ENCODE measurements at regions not wholly inside any gene's neighbourhood (a gene's known extent, or its start where the extent isn't known, plus 50 kb on each side); places are given as distances from the start of the nearest gene placed in this dataset.

- in situ Hi-C loops (cut with MboI; ENCODE audit: low sequenced_read_pairs), result no loop called here
Observed at GRCh38 chr5:144581044-144581443, 410.4 kb downstream of the KCTD16 start.

DNA sequence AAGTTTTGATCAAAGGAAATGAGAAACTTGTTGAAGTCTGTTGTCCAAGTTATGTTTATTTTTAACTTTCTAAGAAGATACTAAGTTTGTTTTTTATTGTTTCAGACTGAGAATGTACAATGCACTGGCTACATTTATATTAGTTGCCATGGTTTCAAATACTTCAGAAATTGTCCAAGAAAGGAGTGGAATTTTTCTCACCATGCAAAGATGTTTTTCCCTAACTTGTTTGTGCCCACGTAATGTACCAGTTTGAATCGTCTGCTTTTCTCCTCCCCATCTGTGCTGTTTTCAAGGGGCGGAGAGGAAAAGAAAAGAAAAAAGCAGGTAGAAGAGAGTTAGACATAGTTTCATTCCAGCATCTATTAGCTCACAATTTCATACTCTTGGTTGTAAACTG is 407.0 kb downstream of the KCTD16 start:
- in situ Hi-C loops (cut with MboI; ENCODE audit: low sequenced_read_pairs), result no loop called here

DNA sequence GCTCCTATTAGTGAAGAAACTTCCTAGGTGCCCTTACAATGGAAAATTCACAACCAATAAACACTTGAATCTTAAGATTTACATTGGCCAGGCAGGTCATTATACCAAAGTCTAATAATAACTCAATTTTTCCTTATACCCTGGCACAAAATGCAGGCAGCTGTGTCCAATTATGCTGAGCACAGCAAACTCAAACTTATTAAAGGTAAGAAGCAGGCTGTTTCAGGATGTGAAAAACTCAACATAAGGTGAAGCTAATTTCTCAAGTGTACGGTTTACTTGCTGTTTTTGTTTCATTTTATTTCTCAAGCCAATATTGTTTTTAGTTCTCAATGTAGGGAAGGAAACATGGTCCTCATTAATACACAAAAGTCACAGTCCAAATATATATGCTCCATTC is 405.1 kb downstream of the KCTD16 start:
- in situ Hi-C loops (cut with MboI; ENCODE audit: low sequenced_read_pairs), result no loop called here

- in situ Hi-C loops (cut with MboI; ENCODE audit: low sequenced_read_pairs), result no loop called here
Observed at GRCh38 chr5:144567421-144567780, 396.7 kb downstream of the KCTD16 start.

GRCh38 chr5:144566747-144567420 is 396.2 kb downstream of the KCTD16 start:
- in situ Hi-C loops (cut with MboI; ENCODE audit: low sequenced_read_pairs), result no loop called here

- in situ Hi-C loops (cut with MboI; ENCODE audit: low sequenced_read_pairs), result no loop called here
Observed at GRCh38 chr5:144549580-144549979, 378.9 kb downstream of the KCTD16 start.

DNA sequence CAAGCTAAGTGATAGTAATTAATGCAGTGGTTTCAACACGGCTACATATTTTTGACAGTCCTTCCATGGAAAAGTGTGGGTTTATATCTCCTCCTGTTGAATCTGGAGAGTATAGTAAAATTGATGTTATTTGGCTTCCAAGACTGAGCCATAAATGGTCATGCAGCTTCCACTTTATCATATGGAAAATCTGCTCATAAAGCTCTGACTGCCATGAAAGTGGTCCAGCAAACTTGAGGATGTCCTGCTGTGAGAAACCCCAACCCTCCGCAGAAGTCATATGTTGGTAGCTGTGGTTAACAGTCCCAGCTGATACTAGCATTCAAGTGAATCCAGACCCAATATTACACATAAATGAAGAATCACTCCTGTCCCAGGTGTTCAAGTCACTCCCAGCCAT is 378.3 kb downstream of the KCTD16 start:
- in situ Hi-C loops (cut with MboI; ENCODE audit: low sequenced_read_pairs), result no loop called here

GRCh38 chr5:144547098-144547499 is 376.4 kb downstream of the KCTD16 start:
- in situ Hi-C loops (cut with MboI; ENCODE audit: low sequenced_read_pairs), result no loop called here

DNA sequence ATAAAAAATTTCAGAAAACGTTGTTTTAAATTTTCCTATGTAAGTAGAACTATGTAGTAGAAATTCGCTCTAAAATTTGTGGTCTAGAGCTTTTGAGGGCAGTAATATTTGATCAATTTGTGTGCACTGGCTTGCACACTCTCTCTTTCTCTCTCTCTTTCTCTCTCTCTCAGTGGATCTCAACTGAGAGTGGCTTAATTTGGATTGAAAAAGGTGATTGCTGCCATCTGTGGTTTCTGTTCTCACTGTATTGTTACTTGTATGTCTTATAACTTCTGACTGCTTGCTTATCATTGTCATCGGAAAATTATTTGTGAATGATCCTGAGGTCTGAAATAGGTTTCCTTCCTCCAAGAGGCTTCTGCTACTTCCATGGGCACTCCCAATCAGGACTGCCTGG is 368.2 kb downstream of the KCTD16 start:
- in situ Hi-C loops (cut with MboI; ENCODE audit: low sequenced_read_pairs), result no loop called here
